Inferior parietal cortex (tissue), 1 donor: ENCODE measurements at regions not wholly inside any gene's neighbourhood (a gene's known extent, or its start where the extent isn't known, plus 50 kb on each side); places are given as distances from the start of the nearest gene placed in this dataset.

Experiments
- DNase-seq: peaks from one replicate; pipeline ENCODE4 v3.0.0-alpha.2; 2016; ENCODE audit errors: extremely low spot score

- DNase-seq: no peak
Measured at GRCh38 chr14:39781466-39781865, 349.2 kb upstream of the FBXO33 start.

GRCh38 chr14:39773387-39774126 is 341.3 kb upstream of the FBXO33 start:
- no peak for DNase-seq

GRCh38 chr14:39772627-39773026 is 340.4 kb upstream of the FBXO33 start:
- no peak for DNase-seq

DNA sequence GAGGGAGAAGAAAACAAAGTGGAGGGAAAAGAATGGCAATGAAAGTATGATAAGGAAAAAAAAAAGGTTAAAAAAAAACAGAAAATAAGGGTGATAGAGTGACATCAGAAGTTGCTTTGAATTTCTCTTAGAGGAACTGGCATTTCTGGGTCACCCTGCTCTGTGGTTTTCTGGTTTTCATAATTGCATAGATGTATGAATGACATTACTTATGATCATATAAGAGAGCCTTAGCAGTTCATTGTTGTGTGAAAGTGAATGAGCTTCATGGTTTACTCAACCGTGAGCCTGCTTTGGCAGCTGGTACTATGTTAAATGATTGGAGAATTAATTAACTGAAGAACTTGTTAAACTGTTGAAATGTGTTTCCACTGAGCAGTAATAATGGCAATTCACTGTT is 336.4 kb upstream of the FBXO33 start:
- no peak for DNase-seq

GRCh38 chr14:39766397-39767000 is 334.3 kb upstream of the FBXO33 start:
- no peak for DNase-seq

- DNase-seq: no peak
Measured at GRCh38 chr14:39765676-39766075, 333.4 kb upstream of the FBXO33 start.

GRCh38 chr14:39763402-39763890 is 331.2 kb upstream of the FBXO33 start:
- no peak for DNase-seq

DNA sequence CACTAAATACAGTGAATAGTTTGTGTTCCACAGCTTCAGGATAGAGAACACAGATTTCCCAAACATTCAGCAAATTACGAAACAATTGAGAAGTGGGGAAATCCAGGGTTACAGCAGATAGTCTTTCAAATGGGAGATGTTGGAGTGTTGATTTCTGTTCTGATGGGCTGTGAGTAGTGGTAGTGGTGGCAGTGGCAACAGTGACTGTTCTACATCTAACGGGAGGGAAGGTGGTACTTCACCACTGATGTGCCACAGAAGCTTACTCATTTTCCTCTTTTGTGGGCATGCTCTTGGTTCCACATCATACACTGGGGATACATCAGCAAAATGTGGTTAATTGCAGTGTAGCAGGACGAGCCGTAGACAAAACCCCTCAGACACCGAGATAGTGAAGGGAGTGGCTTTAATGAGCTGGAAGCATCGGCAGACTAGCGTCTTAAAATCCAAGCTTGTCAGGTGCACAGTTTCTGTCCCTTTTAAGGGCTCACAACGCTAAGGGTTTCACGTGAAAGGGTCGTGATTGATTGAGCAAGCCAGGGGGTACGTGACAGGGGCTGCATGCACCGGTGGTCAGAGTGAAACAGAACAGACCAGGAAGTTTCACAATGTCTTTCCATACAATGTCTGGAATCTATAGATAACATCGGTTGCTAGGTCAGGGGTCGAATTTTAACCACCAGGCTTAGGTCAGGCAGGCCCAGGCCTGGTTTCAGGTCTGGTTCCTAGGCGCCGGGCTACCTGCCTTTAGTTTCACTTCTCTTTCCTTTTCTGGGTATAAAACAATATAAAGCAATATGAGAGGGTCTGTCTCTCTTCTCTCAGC is 330.6 kb upstream of the FBXO33 start:
- DNase-seq: no peak

DNA sequence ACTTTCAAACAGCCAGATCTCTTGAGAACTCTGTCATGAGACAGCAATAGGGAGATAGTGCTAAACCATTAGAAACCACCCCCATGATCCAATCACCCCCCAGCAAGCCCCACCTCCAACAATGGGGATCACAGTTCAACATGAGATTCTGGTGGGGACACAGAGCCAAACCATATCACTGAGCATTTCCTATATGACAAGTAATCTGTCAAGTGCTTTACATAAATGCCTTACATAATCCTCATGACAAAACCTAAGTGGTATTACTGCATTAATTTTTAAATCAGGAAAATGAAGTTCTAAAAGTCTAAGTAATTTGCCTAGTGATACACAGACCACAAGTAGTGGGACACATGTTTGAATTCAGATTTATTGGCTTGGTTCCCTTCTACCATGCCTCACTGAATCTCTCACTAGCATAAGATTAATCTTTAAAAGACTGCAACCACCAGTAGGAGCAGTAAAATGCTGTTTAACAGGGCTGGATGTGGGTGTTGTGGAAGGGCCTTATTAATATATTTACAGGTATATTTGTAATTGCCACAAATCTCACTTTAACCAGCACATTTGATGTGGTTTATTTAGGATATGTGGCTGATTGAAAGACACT is 323.1 kb upstream of the FBXO33 start:
- DNase-seq: no peak

- DNase-seq: no peak
Measured at GRCh38 chr14:39740454-39740853, 308.2 kb upstream of the FBXO33 start.

DNA sequence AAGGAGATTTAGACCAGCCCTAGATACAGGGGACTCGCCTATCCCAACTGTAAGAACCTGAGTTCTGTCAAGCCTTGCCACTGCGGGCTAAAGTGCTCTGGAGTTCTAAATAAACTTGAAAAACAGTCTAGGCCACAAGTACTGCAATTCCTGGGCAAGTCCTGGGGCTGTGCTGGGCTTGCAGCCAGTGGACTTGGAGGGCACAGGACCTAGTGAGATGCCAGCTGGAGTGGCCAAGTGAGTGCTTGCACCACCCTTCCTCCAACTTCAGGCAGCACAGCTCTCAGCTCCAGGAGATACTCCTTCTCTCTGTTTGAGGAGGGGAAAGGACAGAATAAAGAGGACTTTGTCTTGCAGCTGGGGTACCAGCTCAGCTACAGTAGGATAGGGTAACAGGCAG is 307.6 kb upstream of the FBXO33 start:
- DNase-seq: no peak

DNA sequence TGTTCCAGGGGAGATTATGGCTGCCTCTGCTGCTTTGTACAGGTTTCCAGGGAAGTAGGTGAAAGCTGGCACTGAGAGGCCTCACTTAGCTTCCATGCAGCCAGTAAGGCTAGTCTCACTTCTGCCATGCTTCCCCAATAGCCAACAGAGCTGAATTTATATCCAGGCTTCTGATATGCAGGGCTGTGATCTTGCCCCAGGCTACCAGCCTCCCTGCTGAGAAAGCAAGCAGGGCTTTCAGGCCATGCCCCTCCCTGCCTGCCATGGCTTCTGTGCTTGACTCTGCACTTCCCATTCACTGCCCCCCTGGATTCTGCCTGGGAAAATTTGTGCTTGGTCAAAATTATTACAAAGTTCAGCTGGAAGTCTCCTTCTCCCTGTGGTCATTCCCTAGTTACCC is 302.1 kb upstream of the FBXO33 start:
- no peak for DNase-seq

- no peak for DNase-seq
Measured at GRCh38 chr14:39733741-39734140, 301.5 kb upstream of the FBXO33 start.

- no peak for DNase-seq
Measured at GRCh38 chr14:39731912-39732311, 299.7 kb upstream of the FBXO33 start.

DNA sequence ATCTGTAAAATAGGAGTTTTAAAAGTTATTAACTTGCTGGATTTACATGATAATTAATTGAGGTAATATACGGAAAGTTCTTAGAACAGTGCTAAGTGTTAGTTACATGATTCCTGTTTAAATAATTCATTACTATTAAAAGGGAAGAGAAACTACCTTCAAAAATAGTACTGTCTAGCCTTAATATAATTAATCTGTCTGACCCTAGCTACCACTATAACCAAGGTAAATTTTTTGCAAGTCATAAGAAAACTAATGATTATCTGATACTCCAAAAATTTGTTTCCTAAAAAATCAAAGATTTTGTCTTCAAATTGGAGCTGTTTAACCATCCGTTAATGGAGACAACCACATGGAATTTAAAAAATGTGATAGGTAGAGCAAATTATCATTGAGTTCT is 294.3 kb upstream of the FBXO33 start:
- DNase-seq: no peak

- no peak for DNase-seq
Measured at GRCh38 chr14:39722547-39723273, 290.5 kb upstream of the FBXO33 start.

DNA sequence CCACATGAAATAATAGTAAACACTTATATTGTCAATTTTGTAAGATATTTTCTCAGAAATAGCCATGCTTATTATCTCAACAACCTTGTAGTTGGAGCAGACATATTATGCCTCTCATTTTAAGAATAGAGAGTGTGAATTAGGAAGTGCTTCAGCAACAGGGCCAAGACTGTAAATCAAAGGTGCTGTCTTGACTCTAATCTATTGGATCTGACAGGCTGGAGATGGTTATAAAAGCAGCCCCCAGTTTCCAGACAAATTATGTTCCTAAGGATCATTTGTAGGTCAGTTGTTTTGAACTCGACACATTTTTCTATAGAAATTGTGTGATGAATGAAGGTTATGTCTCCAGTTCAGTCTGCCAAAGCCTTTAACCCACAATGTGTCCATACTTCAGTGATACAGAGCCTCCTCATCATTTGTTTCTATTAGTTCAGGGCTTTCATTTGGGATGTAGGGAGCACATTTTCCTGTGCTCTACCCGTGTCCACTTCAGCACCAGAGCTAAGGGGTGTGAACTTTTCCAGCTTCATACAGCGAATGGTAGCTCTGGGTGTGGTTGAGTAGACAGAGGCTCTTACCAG is 284.8 kb upstream of the FBXO33 start:
- DNase-seq: no peak

DNA sequence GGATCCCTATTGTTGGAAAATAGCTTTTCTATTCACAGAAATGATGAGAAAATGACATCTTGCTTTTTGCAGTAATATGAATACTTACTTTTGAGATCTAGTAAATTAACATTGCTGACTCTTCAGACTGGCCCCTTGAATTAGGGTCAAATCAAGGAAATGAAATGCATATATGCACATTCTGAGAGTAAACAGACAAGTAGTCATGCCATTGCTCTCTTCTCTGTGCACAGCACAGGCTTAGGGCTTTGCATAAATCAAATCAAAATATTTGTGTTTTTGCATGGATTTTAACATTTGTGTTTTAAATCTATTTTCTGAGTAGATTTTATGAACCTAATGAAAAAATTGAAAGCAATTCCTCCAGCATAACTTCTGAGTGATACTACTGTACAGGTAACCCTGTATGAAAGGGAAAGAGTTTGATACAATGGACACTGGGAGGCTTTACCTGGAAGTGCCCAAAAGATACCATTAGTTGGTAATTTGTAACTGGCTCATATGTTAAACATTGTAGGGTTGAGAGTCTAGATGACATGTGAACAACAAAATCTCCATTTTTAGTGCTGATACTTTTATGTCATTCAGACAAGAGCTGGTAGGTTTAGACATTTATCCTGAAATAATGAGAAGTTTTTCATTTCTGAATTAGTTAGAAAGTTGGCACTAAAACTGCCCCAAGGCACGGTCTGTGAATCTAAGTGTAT is 280.2 kb upstream of the FBXO33 start:
- no peak for DNase-seq

DNA sequence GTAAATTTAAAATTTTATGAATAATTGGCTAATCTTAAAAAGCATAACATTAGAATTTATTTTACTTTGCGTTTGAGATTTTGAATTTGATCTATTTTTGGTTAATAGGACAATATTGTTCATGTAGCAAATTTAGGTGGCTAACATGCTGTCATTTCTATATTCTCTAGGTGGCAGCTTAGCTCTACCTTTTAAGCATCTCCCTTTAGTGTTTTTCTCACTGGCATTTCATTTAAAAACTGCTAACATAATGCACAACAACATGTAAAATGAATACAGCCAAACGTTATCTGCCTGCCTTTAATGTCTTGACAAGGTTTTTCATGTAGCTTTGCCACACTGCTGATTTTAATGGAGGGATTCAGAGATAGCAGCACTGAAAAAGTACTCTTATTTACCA is 272.4 kb upstream of the FBXO33 start:
- DNase-seq: no peak

- DNase-seq: no peak
Measured at GRCh38 chr14:39694341-39694740, 262.1 kb upstream of the FBXO33 start.
